Esophagus squamous epithelium (tissue), 5 donors: ENCODE measurements at regions not wholly inside any gene's neighbourhood (a gene's known extent, or its start where the extent isn't known, plus 50 kb on each side); places are given as distances from the start of the nearest gene placed in this dataset.

Experiments used
- DNase-seq: peaks from one replicate; lab custom pipeline; 2025; lab: John Stamatoyannopoulos, UW
- H3K27ac ChIP-seq, 4 donors: fragments of 200-600 bp; sonication (generic); one replicate each; pipeline ENCODE4 v1.5.1; 2016 to 2019; ENCODE audit warnings: mild to moderate bottlenecking in 1 of 4
- H3K27me3 ChIP-seq, 4 donors: fragments of 200-600 bp; sonication (generic); 1 replicate in 3 of 4; 2 replicates in 1 of 4; pipeline versions ENCODE4 v1.5.1 to v1.6.0; 2017 to 2021; ENCODE audit warnings: antibody characterized with exemption in 1 of 4
- H3K36me3 ChIP-seq, 3 donors: fragments of 200-600 bp; sonication (generic); one replicate each; pipeline ENCODE4 v1.5.1; 2016 to 2019
- H3K4me1 ChIP-seq, 3 donors: fragments of 200-600 bp; sonication (generic); one replicate each; pipeline ENCODE4 v1.5.1; 2017 to 2019
- H3K4me3 ChIP-seq, 4 donors: fragments of 200-600 bp; sonication (generic); 1 replicate in 3 of 4; 2 replicates in 1 of 4; pipeline ENCODE4 v1.5.1; 2016 to 2019; ENCODE audit warnings: mild to moderate bottlenecking in 2 of 4, moderate library complexity in 1 of 4
- H3K9me3 ChIP-seq, 3 donors: fragments of 200-600 bp; sonication (generic); one replicate each; pipeline ENCODE4 v1.5.1; 2016 to 2019
- CTCF ChIP-seq, 6 experiments: fragments of 450-650 bp in 4 of 6; fragments of 200-600 bp in 2 of 6; sonication (generic) in 2 of 6; IDR thresholded peaks; one replicate each; pipeline ENCODE4 v1.5.1; 2016 to 2019; ENCODE audit warnings: antibody characterized with exemption in 6 of 6, mild to moderate bottlenecking in 4 of 6, moderate library complexity in 4 of 6
- POLR2A ChIP-seq, 4 donors: fragments of 450-650 bp; IDR thresholded peaks; one replicate each; pipeline ENCODE4 v1.6.1; 2017; ENCODE audit warnings: antibody characterized with exemption in 4 of 4, mild to moderate bottlenecking in 4 of 4, moderate library complexity in 3 of 4
- WGBS, 2 donors: methylation state at CpG; one replicate each; pipeline ENCODE4 v1.1.5; 2018; 5-methylcytosine and 5-hydroxymethylcytosine counted together
- intact Hi-C: fragments of 100-400 bp; cut with DNase I; formaldehyde crosslinking; loops from one replicate; pipeline ENCODE4 v1.15.0; 2022
- donor health status: DM: yes; HTN: yes; CAD: no.

GRCh38 chr12:30484658-30485057, 211.0 kb downstream of the IPO8 start:
- Histone ChIP-seq H3K27me3 (no peaks in the 10 kb centered on the region), H3K36me3 (no peaks in the 10 kb centered on the region), H3K4me1 (no peaks in the 10 kb centered on the region), H3K4me3 (no peak overlapping the region), H3K9me3 (no peaks in the 10 kb centered on the region), H3K27ac (no peak overlapping the region)
- intact Hi-C loops, result no loop called here
- DNase-seq, result no peak
- no peak for TF ChIP-seq POLR2A (IDR thresholded peaks at IDR 0.05)
- no peak for TF ChIP-seq CTCF (IDR thresholded peaks at IDR 0.05)
- WGBS, 2 donors, result 86 to 88% methylated on average over 5 of the region's 5 CpGs

DNA sequence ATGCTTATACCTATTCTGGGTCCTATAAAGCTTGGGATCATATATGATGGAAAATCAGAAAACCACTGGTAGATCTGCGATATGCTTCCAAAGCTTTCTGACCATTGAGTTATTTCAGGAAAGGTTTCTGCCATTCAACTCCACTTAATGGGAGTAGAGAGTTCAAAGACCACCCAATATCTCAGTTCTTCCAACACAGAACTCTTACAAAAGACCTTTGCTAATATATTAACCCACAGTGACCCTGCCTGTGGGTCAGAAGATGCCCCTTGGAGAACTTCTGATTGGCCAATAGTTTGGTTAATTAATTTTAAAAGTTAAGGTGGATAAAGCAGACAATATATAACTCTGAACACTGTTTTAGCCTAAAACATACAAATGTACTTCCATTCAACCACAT, 213.0 kb downstream of the IPO8 start:
- intact Hi-C loops, result no loop called here

DNA sequence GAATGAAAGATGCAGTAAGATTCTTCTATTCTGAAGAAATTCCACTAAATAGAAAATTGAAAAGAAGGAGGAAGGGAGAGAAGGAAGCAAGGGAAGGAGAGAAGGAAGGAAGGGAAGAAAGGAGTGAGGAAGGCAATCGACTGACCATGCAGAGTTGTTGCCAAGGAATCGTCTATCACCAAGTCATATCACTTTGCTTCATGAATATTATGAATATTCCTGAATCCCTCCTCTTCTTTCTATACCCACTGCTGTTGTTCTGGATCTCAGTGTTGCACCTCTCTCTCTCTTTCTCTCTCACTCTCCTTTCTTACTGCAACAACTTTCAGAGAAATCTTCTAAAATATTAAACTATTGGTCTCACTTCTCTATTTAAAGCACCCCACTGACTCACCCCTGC, 222.4 kb downstream of the IPO8 start:
- Histone ChIP-seq H3K4me1 (no peaks in the 10 kb centered on the region), H3K27ac (no peak overlapping the region), H3K27me3 (no peaks in the 10 kb centered on the region), H3K9me3 (no peaks in the 10 kb centered on the region), H3K4me3 (no peak overlapping the region), H3K36me3 (no peaks in the 10 kb centered on the region)
- no peak for TF ChIP-seq CTCF (IDR thresholded peaks at IDR 0.05)
- TF ChIP-seq POLR2A (IDR thresholded peaks at IDR 0.05), result no peak
- intact Hi-C loops, result no loop called here
- no peak for DNase-seq
- 64 to 69% methylated on average over 2 of the region's 2 CpGs for WGBS, 2 donors

More for the DNA sequence above, 213.0 kb downstream of the IPO8 start:
- no peak overlapping the region for H3K4me3 ChIP-seq
- no peaks in the 10 kb centered on the region for H3K9me3 ChIP-seq
- TF ChIP-seq POLR2A (IDR thresholded peaks at IDR 0.05), result no peak
- no peak for TF ChIP-seq CTCF (IDR thresholded peaks at IDR 0.05)
- no peaks in the 10 kb centered on the region for H3K36me3 ChIP-seq
- no peak for DNase-seq
- H3K27ac ChIP-seq, result no peak overlapping the region
- WGBS, 2 donors, result 82 to 94% methylated on average over 1 of the region's 1 CpG
- no peaks in the 10 kb centered on the region for H3K4me1 ChIP-seq
- no peaks in the 10 kb centered on the region for H3K27me3 ChIP-seq

GRCh38 chr12:30466093-30466585, 229.5 kb downstream of the IPO8 start:
- no peak for DNase-seq
- intact Hi-C loops, result no loop called here
- 84 to 85% methylated on average over 4 of the region's 4 CpGs for WGBS, 2 donors
- H3K27me3 ChIP-seq, result no peaks in the 10 kb centered on the region
- no peak overlapping the region for H3K4me3 ChIP-seq
- H3K4me1 ChIP-seq, result no peaks in the 10 kb centered on the region
- TF ChIP-seq POLR2A (IDR thresholded peaks at IDR 0.05) (no peak), CTCF (IDR thresholded peaks at IDR 0.05) (no peak)
- H3K9me3 ChIP-seq, result no peaks in the 10 kb centered on the region
- no peaks in the 10 kb centered on the region for H3K36me3 ChIP-seq
- no peak overlapping the region for H3K27ac ChIP-seq

DNA sequence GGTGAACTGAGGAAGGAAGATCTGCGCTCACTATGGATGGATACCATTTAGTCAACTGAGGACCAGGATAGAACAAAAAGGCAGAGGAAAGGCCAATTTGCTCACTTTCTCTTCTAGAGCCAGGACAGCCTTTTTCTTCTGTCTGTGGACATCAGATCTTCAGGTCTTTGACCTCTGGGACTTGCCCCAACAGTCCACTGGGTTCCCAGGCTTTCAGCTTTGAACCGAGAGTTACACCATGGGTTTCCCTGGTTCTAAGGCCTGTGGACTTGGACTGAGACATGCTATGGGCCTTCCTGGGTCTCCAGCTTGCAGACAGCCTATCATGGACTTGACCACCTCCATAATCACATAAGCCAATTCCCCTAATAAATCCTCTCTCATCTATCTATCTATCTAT, 232.0 kb downstream of the IPO8 start:
- DNase-seq, result no peak
- 48 to 100% methylated on average over 2 of the region's 2 CpGs for WGBS, 2 donors
- no peak overlapping the region for H3K27ac ChIP-seq
- no peak overlapping the region for H3K4me3 ChIP-seq
- no peaks in the 10 kb centered on the region for H3K36me3 ChIP-seq
- no peaks in the 10 kb centered on the region for H3K27me3 ChIP-seq
- TF ChIP-seq CTCF (IDR thresholded peaks at IDR 0.05) (no peak), POLR2A (IDR thresholded peaks at IDR 0.05) (no peak)
- intact Hi-C loops, result no loop called here
- no peaks in the 10 kb centered on the region for H3K4me1 ChIP-seq
- H3K9me3 ChIP-seq, result no peaks in the 10 kb centered on the region
